Kidney epithelial cell (primary cell): ENCODE measurements at regions not wholly inside any gene's neighbourhood (a gene's known extent, or its start where the extent isn't known, plus 50 kb on each side); places are given as distances from the start of the nearest gene placed in this dataset.

ENCODE experiments used
- DNase-seq: peaks from one replicate; pipeline ENCODE4 v3.0.0-alpha.2; 2010; ENCODE audit warnings: low read depth
- H3K27me3 ChIP-seq: 2 replicates; pipeline ENCODE4 v1.6.0; 2011; ENCODE audit warnings: low read length; ENCODE audit not compliant: control insufficient read depth, insufficient read depth
- H3K36me3 ChIP-seq: 2 replicates; pipeline ENCODE4 v1.5.1; 2011; ENCODE audit warnings: low read length; ENCODE audit not compliant: control insufficient read depth, insufficient read depth
- H3K4me3 ChIP-seq: 2 replicates; pipeline ENCODE4 v1.5.1; 2011; ENCODE audit warnings: low read depth, mild to moderate bottlenecking, control low read depth, low read length
- TF ChIP-seq, protein P1 (sequence below): IDR thresholded peaks from 2 replicates; pipeline ENCODE4 v1.5.1; 2011; ENCODE audit warnings: mild to moderate bottlenecking, moderate library complexity, low read length, control low read depth, inconsistent platforms; ENCODE audit not compliant: insufficient read depth, poor library complexity, severe bottlenecking

- Histone ChIP-seq H3K4me3 (no peak overlapping the region), H3K36me3 (no peaks in the 10 kb centered on the region), H3K27me3 (no peaks in the 10 kb centered on the region)
- TF ChIP-seq, protein P1, sequence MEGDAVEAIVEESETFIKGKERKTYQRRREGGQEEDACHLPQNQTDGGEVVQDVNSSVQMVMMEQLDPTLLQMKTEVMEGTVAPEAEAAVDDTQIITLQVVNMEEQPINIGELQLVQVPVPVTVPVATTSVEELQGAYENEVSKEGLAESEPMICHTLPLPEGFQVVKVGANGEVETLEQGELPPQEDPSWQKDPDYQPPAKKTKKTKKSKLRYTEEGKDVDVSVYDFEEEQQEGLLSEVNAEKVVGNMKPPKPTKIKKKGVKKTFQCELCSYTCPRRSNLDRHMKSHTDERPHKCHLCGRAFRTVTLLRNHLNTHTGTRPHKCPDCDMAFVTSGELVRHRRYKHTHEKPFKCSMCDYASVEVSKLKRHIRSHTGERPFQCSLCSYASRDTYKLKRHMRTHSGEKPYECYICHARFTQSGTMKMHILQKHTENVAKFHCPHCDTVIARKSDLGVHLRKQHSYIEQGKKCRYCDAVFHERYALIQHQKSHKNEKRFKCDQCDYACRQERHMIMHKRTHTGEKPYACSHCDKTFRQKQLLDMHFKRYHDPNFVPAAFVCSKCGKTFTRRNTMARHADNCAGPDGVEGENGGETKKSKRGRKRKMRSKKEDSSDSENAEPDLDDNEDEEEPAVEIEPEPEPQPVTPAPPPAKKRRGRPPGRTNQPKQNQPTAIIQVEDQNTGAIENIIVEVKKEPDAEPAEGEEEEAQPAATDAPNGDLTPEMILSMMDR, result no peak
- DNase-seq, result no peak
These were observed 128.7 kb downstream of the DLL1 start for GRCh38 chr6:170162011-170162774.

DNA sequence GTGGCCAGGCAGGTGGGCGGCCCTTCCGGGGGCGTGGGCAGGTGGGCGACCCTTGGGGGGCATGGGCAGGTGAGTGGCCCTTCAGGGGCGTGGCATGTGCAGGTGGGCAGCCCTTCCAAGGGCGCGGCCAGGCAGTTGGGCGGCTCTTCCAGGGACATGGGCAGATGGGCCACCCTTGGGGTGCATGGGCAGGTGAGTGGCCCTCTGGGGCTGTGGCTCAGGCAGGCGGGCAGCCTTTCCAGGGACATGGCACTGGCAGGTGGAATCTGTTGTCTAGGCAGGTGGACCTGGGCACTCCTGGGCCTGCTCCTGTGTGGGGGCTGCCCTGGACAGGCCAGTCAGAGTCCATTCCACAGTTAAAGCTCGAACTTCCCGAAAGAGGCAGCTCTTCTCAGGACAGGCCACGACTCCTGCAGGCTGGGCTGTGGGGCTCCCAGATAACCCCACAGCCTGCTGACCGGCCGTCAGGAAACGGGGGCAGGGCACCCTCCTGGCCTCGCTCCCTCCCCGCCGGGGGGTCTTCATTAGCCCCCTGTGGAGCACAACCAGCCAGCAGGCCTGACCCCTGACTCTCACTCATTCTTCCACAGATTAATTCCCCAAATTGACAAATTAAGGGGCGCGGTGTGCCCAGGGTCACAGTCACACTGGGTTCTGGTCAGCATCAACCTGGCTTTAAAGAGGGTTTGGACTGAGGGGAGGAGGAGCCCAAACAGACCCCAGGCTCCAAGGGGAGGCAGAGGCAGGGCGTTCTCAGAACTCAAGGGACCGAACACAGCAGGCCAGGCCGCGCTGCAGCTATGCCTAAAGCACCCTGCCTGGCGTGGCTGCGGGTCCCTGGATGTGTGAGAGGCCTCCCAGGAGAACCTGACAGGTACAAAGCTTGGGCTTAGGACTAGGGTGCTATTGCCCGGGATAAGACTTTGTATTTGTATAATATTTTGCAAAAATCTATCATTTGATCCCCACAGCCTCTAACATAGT lies 130.0 kb downstream of the DLL1 start:
- TF ChIP-seq, protein P1, result no peak
- Histone ChIP-seq H3K4me3 (no peak overlapping the region), H3K27me3 (no peaks in the 10 kb centered on the region), H3K36me3 (no peaks in the 10 kb centered on the region)
- no peak for DNase-seq

DNA sequence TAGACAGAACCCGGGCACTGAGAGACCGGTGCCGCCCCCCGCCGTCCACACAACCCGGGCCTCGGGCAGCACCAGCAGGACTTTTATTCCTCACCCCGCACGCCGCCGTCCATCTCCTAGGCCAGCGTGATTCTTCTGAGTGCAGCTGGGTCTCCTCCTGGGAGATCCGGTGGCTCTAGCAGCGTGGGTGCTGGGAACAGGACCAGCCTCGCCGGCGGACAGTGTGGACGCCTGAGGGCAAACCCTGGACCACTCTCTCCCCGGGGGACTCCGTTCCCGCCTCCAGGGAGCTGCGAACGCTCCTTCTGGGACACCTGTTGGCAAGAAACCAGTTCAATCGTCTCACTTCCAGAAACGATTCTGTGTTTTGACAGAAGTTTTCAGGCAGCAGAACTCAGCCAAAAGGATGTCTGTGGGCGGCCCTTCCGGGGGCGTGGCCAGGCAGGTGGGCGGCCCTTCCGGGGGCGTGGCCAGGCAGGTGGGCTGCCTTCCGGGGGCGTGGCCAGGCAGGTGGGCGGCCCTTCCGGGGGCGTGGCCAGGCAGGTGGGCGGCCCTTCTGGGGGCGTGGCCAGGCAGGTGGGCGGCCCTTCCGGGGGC lies 130.7 kb downstream of the DLL1 start:
- DNase-seq, result no peak
- TF ChIP-seq, protein P1, result no peak
- H3K27me3 ChIP-seq, result no peaks in the 10 kb centered on the region
- no peaks in the 10 kb centered on the region for H3K36me3 ChIP-seq
- no peak overlapping the region for H3K4me3 ChIP-seq

DNA sequence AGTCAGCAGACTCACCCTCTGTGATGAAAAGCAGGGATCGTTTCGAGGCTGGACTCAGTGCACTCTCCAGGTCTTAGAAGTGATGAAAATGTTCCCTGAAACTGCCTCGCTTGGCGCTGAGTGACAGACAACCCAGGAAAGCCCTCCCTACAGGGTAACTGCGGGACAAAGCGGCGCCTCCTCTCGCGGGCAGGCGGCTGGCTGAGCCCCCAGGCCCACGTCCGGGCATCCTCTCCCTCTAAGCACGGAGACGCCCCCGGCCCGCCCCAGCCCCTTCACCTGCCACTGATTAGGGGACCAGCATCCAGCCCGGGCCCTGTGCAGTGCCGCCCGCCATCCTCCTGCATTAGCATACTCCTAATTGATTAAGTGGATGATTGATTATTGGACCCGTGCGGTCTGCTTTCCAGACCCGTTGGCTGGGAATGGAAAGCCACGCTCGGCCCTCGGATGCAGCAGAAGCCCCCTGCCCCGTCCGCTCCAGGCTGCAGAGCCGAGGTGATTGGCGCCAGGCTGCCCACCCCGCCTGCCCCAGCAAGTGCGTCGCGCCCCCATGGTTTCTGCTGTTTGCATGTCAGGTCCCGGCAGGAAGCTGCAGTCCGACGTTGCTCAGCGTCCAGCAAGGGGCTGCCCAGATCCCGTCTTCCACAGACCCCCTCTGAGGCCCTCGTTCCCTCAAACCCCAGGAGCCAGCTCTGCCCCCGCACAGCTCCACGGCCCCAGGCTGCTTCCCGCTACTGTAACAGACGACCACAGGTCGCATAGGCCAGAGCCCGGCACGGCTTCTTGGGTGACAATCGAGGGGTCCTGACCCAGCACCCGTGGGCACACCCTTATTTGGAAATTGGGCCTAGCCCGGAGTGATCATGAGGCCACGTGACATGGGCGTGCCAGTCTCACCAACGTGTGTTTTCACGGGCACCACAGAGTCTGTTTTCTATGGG lies 131.6 kb downstream of the DLL1 start:
- Histone ChIP-seq H3K36me3 (no peaks in the 10 kb centered on the region), H3K4me3 (no peak overlapping the region), H3K27me3 (no peaks in the 10 kb centered on the region)
- DNase-seq, result no peak
- TF ChIP-seq, protein P1, result no peak

GRCh38 chr6:170158296-170159021 lies 132.4 kb downstream of the DLL1 start:
- TF ChIP-seq, protein P1, result no peak
- DNase-seq, result no peak
- Histone ChIP-seq H3K4me3 (no peak overlapping the region), H3K36me3 (no peaks in the 10 kb centered on the region), H3K27me3 (no peaks in the 10 kb centered on the region)
